ENCODE measurements at regions not wholly inside any gene's neighbourhood (a gene's known extent, or its start where the extent isn't known, plus 50 kb on each side); places are given as distances from the start of the nearest gene placed in this dataset.

- FAIRE-seq (no peak), DNase-seq (ENCODE audit: insufficient read length, low spot score) (no peak)
- TF ChIP-seq CTCF (IDR thresholded peaks at IDR 0.05; ENCODE audit: insufficient read depth, missing control alignments): no peak
These were observed 159.2 kb upstream of the C9orf72 start for GRCh38 chr9:27732494-27732893.

GRCh38 chr9:27743490-27743889 is 170.2 kb upstream of the C9orf72 start:
- FAIRE-seq (peak; percentile 86), DNase-seq (ENCODE audit: insufficient read length, low spot score) (no peak)
- no peak for TF ChIP-seq CTCF (IDR thresholded peaks at IDR 0.05; ENCODE audit: insufficient read depth, missing control alignments)

GRCh38 chr9:27747450-27747849 is 174.2 kb upstream of the C9orf72 start:
- no peak for TF ChIP-seq CTCF (IDR thresholded peaks at IDR 0.05; ENCODE audit: insufficient read depth, missing control alignments)
- FAIRE-seq (no peak), DNase-seq (ENCODE audit: insufficient read length, low spot score) (no peak)

- TF ChIP-seq CTCF (IDR thresholded peaks at IDR 0.05; ENCODE audit: insufficient read depth, missing control alignments): no peak
- DNase-seq (ENCODE audit: insufficient read length, low spot score) (no peak), FAIRE-seq (no peak)
These were observed 176.6 kb upstream of the C9orf72 start for GRCh38 chr9:27749838-27750237.

- FAIRE-seq: peak; percentile 46
- no peak for TF ChIP-seq CTCF (IDR thresholded peaks at IDR 0.05; ENCODE audit: insufficient read depth, missing control alignments)
- no peak for DNase-seq (ENCODE audit: insufficient read length, low spot score)
These were observed 177.3 kb upstream of the C9orf72 start for GRCh38 chr9:27750566-27750965.

- DNase-seq (ENCODE audit: insufficient read length, low spot score): no peak
- no peak for FAIRE-seq
These were observed 178.8 kb upstream of the C9orf72 start for GRCh38 chr9:27752069-27752468.

GRCh38 chr9:27755846-27756245 is 182.6 kb upstream of the C9orf72 start:
- DNase-seq (ENCODE audit: insufficient read length, low spot score) (no peak), FAIRE-seq (no peak)
- no peak for TF ChIP-seq CTCF (IDR thresholded peaks at IDR 0.05; ENCODE audit: insufficient read depth, missing control alignments)

More at GRCh38 chr9:27752069-27752468, 178.8 kb upstream of the C9orf72 start:
- no peak for TF ChIP-seq CTCF (IDR thresholded peaks at IDR 0.05; ENCODE audit: insufficient read depth, missing control alignments)

Data from D721Med (cell line).